Epithelial cell of esophagus (primary cell): ENCODE measurements at regions not wholly inside any gene's neighbourhood (a gene's known extent, or its start where the extent isn't known, plus 50 kb on each side); places are given as distances from the start of the nearest gene placed in this dataset.

ENCODE experiments used
- DNase-seq: peaks from one replicate; pipeline ENCODE4 v3.0.0; 2010; ENCODE audit warnings: low read depth
- H3K4me3 ChIP-seq: 2 replicates; pipeline ENCODE4 v1.5.1; 2011; ENCODE audit warnings: mild to moderate bottlenecking, low read length, control low read depth
- CTCF ChIP-seq: IDR thresholded peaks from 2 replicates; pipeline ENCODE4 v1.5.1; 2011; ENCODE audit warnings: low read depth, mild to moderate bottlenecking, low read length, control low read depth, inconsistent platforms; ENCODE audit not compliant: insufficient read depth; ENCODE audit errors: missing control alignments

GRCh38 chr19:30704771-30705330 lies 332.7 kb downstream of the ZNF536 start:
- TF ChIP-seq CTCF = no peak
- DNase-seq = no peak

GRCh38 chr19:30703645-30704044 lies 331.5 kb downstream of the ZNF536 start:
- no peak overlapping the region for H3K4me3 ChIP-seq
- no peak for DNase-seq
- no peak for TF ChIP-seq CTCF

More at GRCh38 chr19:30704771-30705330, 332.7 kb downstream of the ZNF536 start:
- no peak overlapping the region for H3K4me3 ChIP-seq

GRCh38 chr19:30701178-30701577 lies 329.0 kb downstream of the ZNF536 start:
- TF ChIP-seq CTCF = no peak
- H3K4me3 ChIP-seq = no peak overlapping the region
- no peak for DNase-seq

GRCh38 chr19:30699871-30700280 lies 327.7 kb downstream of the ZNF536 start:
- H3K4me3 ChIP-seq = no peak overlapping the region
- no peak for DNase-seq
- TF ChIP-seq CTCF = no peak

- DNase-seq = no peak
- TF ChIP-seq CTCF = peak; percentile 8
- H3K4me3 ChIP-seq = no peak overlapping the region
Measured at GRCh38 chr19:30696514-30696913, 324.3 kb downstream of the ZNF536 start.

GRCh38 chr19:30695171-30695875 lies 323.1 kb downstream of the ZNF536 start:
- H3K4me3 ChIP-seq = no peak overlapping the region
- no peak for TF ChIP-seq CTCF
- no peak for DNase-seq
